OCI-LY3 (cell line): ENCODE measurements at regions not wholly inside any gene's neighbourhood (a gene's known extent, or its start where the extent isn't known, plus 50 kb on each side); places are given as distances from the start of the nearest gene placed in this dataset.

Experiments used
- EZH2phosphoT487 ChIP-seq: fragments of 200-600 bp; shearing (Covaris generic); IDR thresholded peaks from 2 replicates; pipeline ENCODE4 v1.6.1; 2018; ENCODE audit warnings: antibody characterized with exemption, mixed run types, low read depth
- TF ChIP-seq, protein P1 (sequence below): fragments of 200-600, 300-600 bp; sonication (generic); IDR thresholded peaks from 2 replicates; pipeline ENCODE4 v1.5.1; 2014; ENCODE audit warnings: antibody characterized with exemption, low read length, low read depth

DNA sequence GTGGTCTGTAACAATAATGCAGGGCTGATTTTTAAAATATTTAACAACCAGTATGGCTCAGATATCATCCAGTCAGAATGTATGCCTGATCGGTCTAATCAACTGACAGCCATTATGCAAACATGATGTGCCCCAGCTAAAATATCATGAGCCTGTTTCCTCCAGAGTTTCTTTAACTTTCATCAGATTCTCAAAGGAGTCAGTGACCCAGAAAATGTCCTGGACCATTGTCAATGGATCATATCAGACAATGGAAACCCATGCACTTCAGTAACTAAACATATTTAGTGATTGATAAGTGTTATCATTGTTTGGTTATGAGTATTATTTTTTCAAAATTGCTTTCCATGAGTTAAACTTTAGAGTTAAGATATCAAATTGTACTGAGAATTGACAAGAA, 173.5 kb downstream of the LMBRD1 start:
- TF ChIP-seq, protein P1, sequence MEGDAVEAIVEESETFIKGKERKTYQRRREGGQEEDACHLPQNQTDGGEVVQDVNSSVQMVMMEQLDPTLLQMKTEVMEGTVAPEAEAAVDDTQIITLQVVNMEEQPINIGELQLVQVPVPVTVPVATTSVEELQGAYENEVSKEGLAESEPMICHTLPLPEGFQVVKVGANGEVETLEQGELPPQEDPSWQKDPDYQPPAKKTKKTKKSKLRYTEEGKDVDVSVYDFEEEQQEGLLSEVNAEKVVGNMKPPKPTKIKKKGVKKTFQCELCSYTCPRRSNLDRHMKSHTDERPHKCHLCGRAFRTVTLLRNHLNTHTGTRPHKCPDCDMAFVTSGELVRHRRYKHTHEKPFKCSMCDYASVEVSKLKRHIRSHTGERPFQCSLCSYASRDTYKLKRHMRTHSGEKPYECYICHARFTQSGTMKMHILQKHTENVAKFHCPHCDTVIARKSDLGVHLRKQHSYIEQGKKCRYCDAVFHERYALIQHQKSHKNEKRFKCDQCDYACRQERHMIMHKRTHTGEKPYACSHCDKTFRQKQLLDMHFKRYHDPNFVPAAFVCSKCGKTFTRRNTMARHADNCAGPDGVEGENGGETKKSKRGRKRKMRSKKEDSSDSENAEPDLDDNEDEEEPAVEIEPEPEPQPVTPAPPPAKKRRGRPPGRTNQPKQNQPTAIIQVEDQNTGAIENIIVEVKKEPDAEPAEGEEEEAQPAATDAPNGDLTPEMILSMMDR: no peak
- no peak for TF ChIP-seq EZH2phosphoT487
